ENCODE measurements at regions not wholly inside any gene's neighbourhood (a gene's known extent, or its start where the extent isn't known, plus 50 kb on each side); places are given as distances from the start of the nearest gene placed in this dataset.

- TF ChIP-seq CTCF (conservative IDR thresholded peaks at IDR 0.05 in 1 of 2, IDR thresholded peaks at IDR 0.05 in 1 of 2; ENCODE audit: low read depth in 1 of 2, low read length in 2 of 2) = no peak
- no peak for TF ChIP-seq EZH2 (IDR thresholded peaks at IDR 0.05; ENCODE audit: low read length, missing control alignments)
These were observed 141.6 kb downstream of the ALOX5 start for GRCh38 chr10:45515630-45516029.

All from fibroblast of lung (primary cell).